Mesothelial cell of epicardium (in vitro differentiated cells): ENCODE measurements at regions not wholly inside any gene's neighbourhood (a gene's known extent, or its start where the extent isn't known, plus 50 kb on each side); places are given as distances from the start of the nearest gene placed in this dataset.

ENCODE experiments used
- DNase-seq, 2 experiments: peaks; one replicate each; pipeline ENCODE4 v3.0.0; 2021; ENCODE audit warnings: low spot score in 2 of 2; ENCODE audit not compliant: unreplicated experiment in 2 of 2
- H3K27ac Mint-ChIP-seq: 2 replicates; pipeline ENCODE4 v1.8.0; 2021; ENCODE audit warnings: mixed read lengths
- H3K27me3 Mint-ChIP-seq: 2 replicates; pipeline ENCODE4 v1.8.0; 2021; ENCODE audit warnings: low read depth, mixed read lengths
- H3K36me3 Mint-ChIP-seq: 2 replicates; pipeline ENCODE4 v1.8.0; 2021; ENCODE audit warnings: mixed read lengths
- H3K4me1 Mint-ChIP-seq: 2 replicates; pipeline ENCODE4 v1.8.0; 2021; ENCODE audit warnings: mixed read lengths
- H3K4me3 Mint-ChIP-seq: 2 replicates; pipeline ENCODE4 v1.8.0; 2021; ENCODE audit warnings: mild to moderate bottlenecking, moderate library complexity, mixed read lengths
- H3K9me3 Mint-ChIP-seq: 2 replicates; pipeline ENCODE4 v1.8.0; 2021; ENCODE audit warnings: mixed read lengths
- CTCF ChIP-seq: fragments of 200-600 bp; sonication (generic); IDR thresholded peaks from one replicate; pipeline ENCODE4 v1.5.0; 2021; ENCODE audit warnings: antibody characterized with exemption; ENCODE audit not compliant: unreplicated experiment

GRCh38 chr18:44410740-44411139 is 269.9 kb upstream of the SETBP1 start:
- Mint-ChIP-seq H3K4me1 (peaks cover 14% of the 10 kb centered on the region), H3K36me3 (peaks cover 8% of the 10 kb centered on the region), H3K27ac (no peak overlapping the region), H3K4me3 (no peak overlapping the region), H3K9me3 (peaks cover 45% of the 10 kb centered on the region), H3K27me3 (no peaks in the 10 kb centered on the region)
- TF ChIP-seq CTCF, result no peak
- no peak for DNase-seq

- H3K27ac Mint-ChIP-seq, result peak overlapping the region; percentile 32
These were observed 269.3 kb upstream of the SETBP1 start for GRCh38 chr18:44411262-44411905.

GRCh38 chr18:44411976-44412375 is 268.7 kb upstream of the SETBP1 start:
- Mint-ChIP-seq H3K4me3 (no peak overlapping the region), H3K27me3 (no peaks in the 10 kb centered on the region), H3K27ac (peak overlapping the region; percentile 32), H3K36me3 (peaks cover 3% of the 10 kb centered on the region), H3K4me1 (peaks cover 14% of the 10 kb centered on the region), H3K9me3 (peaks cover 36% of the 10 kb centered on the region)
- no peak for DNase-seq
- no peak for TF ChIP-seq CTCF

More at GRCh38 chr18:44411262-44411905, 269.3 kb upstream of the SETBP1 start:
- Mint-ChIP-seq H3K9me3 (peaks cover 42% of the 10 kb centered on the region), H3K27me3 (no peaks in the 10 kb centered on the region), H3K36me3 (peaks cover 7% of the 10 kb centered on the region), H3K4me1 (peaks cover 14% of the 10 kb centered on the region), H3K4me3 (no peak overlapping the region)
- no peak for DNase-seq
- no peak for TF ChIP-seq CTCF

GRCh38 chr18:44423814-44424644 is 256.7 kb upstream of the SETBP1 start:
- no peaks in the 10 kb centered on the region for H3K27me3 Mint-ChIP-seq
- peak overlapping the region; percentile 89 for H3K27ac Mint-ChIP-seq

GRCh38 chr18:44424645-44425035 is 256.0 kb upstream of the SETBP1 start:
- no peak for DNase-seq
- peak overlapping the region; percentile 17 for H3K27ac Mint-ChIP-seq
- no peak overlapping the region for H3K4me3 Mint-ChIP-seq
- TF ChIP-seq CTCF, result no peak
- peaks cover 2% of the 10 kb centered on the region for H3K36me3 Mint-ChIP-seq
- peaks cover 29% of the 10 kb centered on the region for H3K4me1 Mint-ChIP-seq
- H3K9me3 Mint-ChIP-seq, result peaks cover 26% of the 10 kb centered on the region
- no peaks in the 10 kb centered on the region for H3K27me3 Mint-ChIP-seq

More at GRCh38 chr18:44423814-44424644, 256.7 kb upstream of the SETBP1 start:
- Mint-ChIP-seq H3K4me3 (no peak overlapping the region), H3K4me1 (peaks cover 29% of the 10 kb centered on the region), H3K9me3 (peaks cover 29% of the 10 kb centered on the region), H3K36me3 (peaks cover 7% of the 10 kb centered on the region)
- TF ChIP-seq CTCF, result no peak
- DNase-seq, result no peak
